ENCODE measurements at regions not wholly inside any gene's neighbourhood (a gene's known extent, or its start where the extent isn't known, plus 50 kb on each side); places are given as distances from the start of the nearest gene placed in this dataset.

GRCh38 chr15:88391700-88392099 lies 75.5 kb downstream of the MRPL46 start:
- CTCF ChIA-PET: interaction anchor here (1.3 kb wide), 1 partner anchor 44 kb away, joined by 4 read pairs; no protein-coding TSS in a partner anchor
- POLR2A ChIA-PET: no interaction called here

More at GRCh38 chr15:88391700-88392099, 75.5 kb downstream of the MRPL46 start:
- Mint-ChIP-seq H3K36me3 (no peaks in the 10 kb centered on the region), H3K4me1 (peaks cover 13% of the 10 kb centered on the region; the same call in 1 of the 2 replicates), H3K9me3 (peaks cover 7% of the 10 kb centered on the region), H3K4me3 (no peak overlapping the region), H3K27ac (no peak overlapping the region), H3K27me3 (ENCODE audit: low read depth) (no peaks in the 10 kb centered on the region; the same call in 1 of the 2 replicates)
- DNase-seq (ENCODE audit: low spot score): no peak
- TF ChIP-seq ZNF281 (CRISPR knock-in tag; IDR thresholded peaks at IDR 0.05): no peak
- no peak for TF ChIP-seq EMX1 (CRISPR knock-in tag; IDR thresholded peaks at IDR 0.05)
- no peak for TF ChIP-seq ZBTB21 (CRISPR knock-in tag; IDR thresholded peaks at IDR 0.05; ENCODE audit: borderline replicate concordance)
- TF ChIP-seq, protein P1, sequence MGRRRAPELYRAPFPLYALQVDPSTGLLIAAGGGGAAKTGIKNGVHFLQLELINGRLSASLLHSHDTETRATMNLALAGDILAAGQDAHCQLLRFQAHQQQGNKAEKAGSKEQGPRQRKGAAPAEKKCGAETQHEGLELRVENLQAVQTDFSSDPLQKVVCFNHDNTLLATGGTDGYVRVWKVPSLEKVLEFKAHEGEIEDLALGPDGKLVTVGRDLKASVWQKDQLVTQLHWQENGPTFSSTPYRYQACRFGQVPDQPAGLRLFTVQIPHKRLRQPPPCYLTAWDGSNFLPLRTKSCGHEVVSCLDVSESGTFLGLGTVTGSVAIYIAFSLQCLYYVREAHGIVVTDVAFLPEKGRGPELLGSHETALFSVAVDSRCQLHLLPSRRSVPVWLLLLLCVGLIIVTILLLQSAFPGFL (CRISPR knock-in tag; IDR thresholded peaks at IDR 0.05; ENCODE audit: borderline replicate concordance): no peak
- no peak for TF ChIP-seq HMGXB4 (CRISPR knock-in tag; IDR thresholded peaks at IDR 0.05)
- no peak for TF ChIP-seq ZNF138 (CRISPR knock-in tag; conservative IDR thresholded peaks at IDR 0.05)
- no peak for TF ChIP-seq MXD4 (CRISPR knock-in tag; IDR thresholded peaks at IDR 0.05; ENCODE audit: borderline replicate concordance)
- no peak for TF ChIP-seq ZNF532 (CRISPR knock-in tag; IDR thresholded peaks at IDR 0.05; ENCODE audit: borderline replicate concordance)
- TF ChIP-seq MAX (CRISPR knock-in tag; IDR thresholded peaks at IDR 0.05): no peak
- no peak for TF ChIP-seq IRF1 (CRISPR knock-in tag; IDR thresholded peaks at IDR 0.05)
- TF ChIP-seq GRHL2 (CRISPR knock-in tag; IDR thresholded peaks at IDR 0.05; ENCODE audit: insufficient replicate concordance, severe bottlenecking): no peak
- TF ChIP-seq, protein P2, sequence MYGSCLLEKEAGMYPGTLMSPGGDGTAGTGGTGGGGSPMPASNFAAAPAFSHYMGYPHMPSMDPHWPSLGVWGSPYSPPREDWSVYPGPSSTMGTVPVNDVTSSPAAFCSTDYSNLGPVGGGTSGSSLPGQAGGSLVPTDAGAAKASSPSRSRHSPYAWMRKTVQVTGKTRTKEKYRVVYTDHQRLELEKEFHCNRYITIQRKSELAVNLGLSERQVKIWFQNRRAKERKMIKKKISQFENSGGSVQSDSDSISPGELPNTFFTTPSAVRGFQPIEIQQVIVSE (CRISPR knock-in tag; IDR thresholded peaks at IDR 0.05; ENCODE audit: borderline replicate concordance): no peak
- TF ChIP-seq, protein P3, sequence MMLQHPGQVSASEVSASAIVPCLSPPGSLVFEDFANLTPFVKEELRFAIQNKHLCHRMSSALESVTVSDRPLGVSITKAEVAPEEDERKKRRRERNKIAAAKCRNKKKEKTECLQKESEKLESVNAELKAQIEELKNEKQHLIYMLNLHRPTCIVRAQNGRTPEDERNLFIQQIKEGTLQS (CRISPR knock-in tag; conservative IDR thresholded peaks at IDR 0.05): no peak
- TF ChIP-seq FOXJ3 (CRISPR knock-in tag; IDR thresholded peaks at IDR 0.05; ENCODE audit: borderline replicate concordance): no peak
- TF ChIP-seq, protein P4, sequence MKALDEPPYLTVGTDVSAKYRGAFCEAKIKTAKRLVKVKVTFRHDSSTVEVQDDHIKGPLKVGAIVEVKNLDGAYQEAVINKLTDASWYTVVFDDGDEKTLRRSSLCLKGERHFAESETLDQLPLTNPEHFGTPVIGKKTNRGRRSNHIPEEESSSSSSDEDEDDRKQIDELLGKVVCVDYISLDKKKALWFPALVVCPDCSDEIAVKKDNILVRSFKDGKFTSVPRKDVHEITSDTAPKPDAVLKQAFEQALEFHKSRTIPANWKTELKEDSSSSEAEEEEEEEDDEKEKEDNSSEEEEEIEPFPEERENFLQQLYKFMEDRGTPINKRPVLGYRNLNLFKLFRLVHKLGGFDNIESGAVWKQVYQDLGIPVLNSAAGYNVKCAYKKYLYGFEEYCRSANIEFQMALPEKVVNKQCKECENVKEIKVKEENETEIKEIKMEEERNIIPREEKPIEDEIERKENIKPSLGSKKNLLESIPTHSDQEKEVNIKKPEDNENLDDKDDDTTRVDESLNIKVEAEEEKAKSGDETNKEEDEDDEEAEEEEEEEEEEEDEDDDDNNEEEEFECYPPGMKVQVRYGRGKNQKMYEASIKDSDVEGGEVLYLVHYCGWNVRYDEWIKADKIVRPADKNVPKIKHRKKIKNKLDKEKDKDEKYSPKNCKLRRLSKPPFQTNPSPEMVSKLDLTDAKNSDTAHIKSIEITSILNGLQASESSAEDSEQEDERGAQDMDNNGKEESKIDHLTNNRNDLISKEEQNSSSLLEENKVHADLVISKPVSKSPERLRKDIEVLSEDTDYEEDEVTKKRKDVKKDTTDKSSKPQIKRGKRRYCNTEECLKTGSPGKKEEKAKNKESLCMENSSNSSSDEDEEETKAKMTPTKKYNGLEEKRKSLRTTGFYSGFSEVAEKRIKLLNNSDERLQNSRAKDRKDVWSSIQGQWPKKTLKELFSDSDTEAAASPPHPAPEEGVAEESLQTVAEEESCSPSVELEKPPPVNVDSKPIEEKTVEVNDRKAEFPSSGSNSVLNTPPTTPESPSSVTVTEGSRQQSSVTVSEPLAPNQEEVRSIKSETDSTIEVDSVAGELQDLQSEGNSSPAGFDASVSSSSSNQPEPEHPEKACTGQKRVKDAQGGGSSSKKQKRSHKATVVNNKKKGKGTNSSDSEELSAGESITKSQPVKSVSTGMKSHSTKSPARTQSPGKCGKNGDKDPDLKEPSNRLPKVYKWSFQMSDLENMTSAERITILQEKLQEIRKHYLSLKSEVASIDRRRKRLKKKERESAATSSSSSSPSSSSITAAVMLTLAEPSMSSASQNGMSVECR (CRISPR knock-in tag; IDR thresholded peaks at IDR 0.05; ENCODE audit: borderline replicate concordance): no peak
- no peak for TF ChIP-seq FOXP4 (CRISPR knock-in tag; IDR thresholded peaks at IDR 0.05)
- TF ChIP-seq SP1 (CRISPR knock-in tag; conservative IDR thresholded peaks at IDR 0.05): no peak
- TF ChIP-seq SMAD3 (CRISPR knock-in tag; IDR thresholded peaks at IDR 0.05; ENCODE audit: borderline replicate concordance): no peak
- ATAC-seq: no peak

All from WTC11 (cell line).